ENCODE measurements at regions not wholly inside any gene's neighbourhood (a gene's known extent, or its start where the extent isn't known, plus 50 kb on each side); places are given as distances from the start of the nearest gene placed in this dataset.

DNA sequence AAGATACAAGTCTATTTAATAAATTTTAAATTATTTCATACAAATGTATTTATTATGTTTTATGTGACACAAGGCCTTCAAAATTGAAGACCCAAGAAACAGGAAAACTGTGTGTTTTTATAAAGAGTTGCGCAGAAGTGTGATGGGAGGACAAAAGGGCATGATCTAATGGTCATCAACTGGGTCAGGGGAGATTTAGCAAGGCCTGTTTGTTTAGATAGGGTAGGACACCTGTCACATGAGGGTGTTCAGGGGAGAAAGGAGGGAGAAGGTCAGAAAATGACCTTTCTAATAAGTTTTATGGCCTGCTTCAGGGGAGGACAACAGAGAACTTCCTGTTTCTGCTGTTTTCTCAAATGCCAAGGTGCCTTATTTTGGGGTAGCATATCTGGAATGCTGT lies 528.8 kb downstream of the STK39 start:
- Histone ChIP-seq H2AFZ (ENCODE audit: low read length) (no peak overlapping the region), H3K23ac (ENCODE audit: insufficient read length) (no peak overlapping the region), H2BK120ac (replicated peaks; ENCODE audit: low read depth, low read length) (no peak overlapping the region), H3K4me3 (ENCODE audit: extremely low read depth in 1 of 4, insufficient read depth in 2 of 4, low read depth in 3 of 4, low read length in 4 of 4) (no peak overlapping the region), H3K9me3 (ENCODE audit: insufficient read depth in 2 of 2, low read depth in 1 of 2, low read length in 1 of 2) (no peaks in the 10 kb centered on the region), H3K56ac (replicated peaks; ENCODE audit: insufficient read length, low read depth, low read length) (no peak overlapping the region), H3K4me1 (replicated peaks in 1 of 4; ENCODE audit: control insufficient read depth in 3 of 4, insufficient read depth in 4 of 4, low read length in 3 of 4) (peaks cover 0 to 4% (median 0%) of the 10 kb centered on the region in 4 experiments; a peak in 2 of 7 replicates), H3K18ac (ENCODE audit: extremely low read depth, low read length) (no peak overlapping the region), H2BK12ac (ENCODE audit: low read depth, low read length) (no peak overlapping the region), H3K36me3 (ENCODE audit: control insufficient read depth in 2 of 4, insufficient read depth in 4 of 4, low read length in 3 of 4) (no peaks in the 10 kb centered on the region), H4K8ac (ENCODE audit: extremely low read depth, insufficient read depth, low read length) (no peak overlapping the region), H2BK5ac (ENCODE audit: low read depth, low read length) (no peak overlapping the region), H4K91ac (replicated peaks; ENCODE audit: insufficient read length, low read length) (no peak overlapping the region), H3K4ac (replicated peaks; ENCODE audit: insufficient read length, low read depth, low read length) (peak overlapping the region; percentile 7), H2BK20ac (ENCODE audit: low read length) (no peak overlapping the region), H4K5ac (ENCODE audit: insufficient read length, low read depth, low read length) (no peak overlapping the region), H3K27me3 (replicated peaks in 1 of 4; ENCODE audit: control insufficient read depth in 3 of 4, extremely low read depth in 1 of 4, insufficient read depth in 3 of 4, low read length in 3 of 4) (no peaks in the 10 kb centered on the region), H3K14ac (ENCODE audit: insufficient read length) (no peak overlapping the region), H2BK15ac (ENCODE audit: low read length) (no peak overlapping the region), H3K4me2 (ENCODE audit: insufficient read depth in 1 of 2, low read depth in 2 of 2, low read length in 2 of 2) (no peak overlapping the region), H3K79me2 (ENCODE audit: control insufficient read depth in 1 of 2, insufficient read depth in 2 of 2, low read length in 2 of 2) (no peaks in the 10 kb centered on the region), H3K79me1 (ENCODE audit: low read depth, low read length) (no peaks in the 10 kb centered on the region), H3K27ac (ENCODE audit: low read depth, low read length) (no peak overlapping the region), H4K20me1 (replicated peaks in 1 of 2; ENCODE audit: control insufficient read depth in 1 of 2, insufficient read depth in 2 of 2, low read length in 2 of 2) (no peaks in the 10 kb centered on the region), H3K23me2 (ENCODE audit: low read depth, low read length) (no peaks in the 10 kb centered on the region), H2AK5ac (ENCODE audit: low read depth, low read length) (no peak overlapping the region), H3K9ac (replicated peaks in 1 of 4; ENCODE audit: extremely low read depth in 1 of 4, low read depth in 3 of 4, low read length in 3 of 4) (no peak overlapping the region)
- ChIA-PET POLR2A (ENCODE audit: partially characterized antibody) (no interaction called here), CTCF (ENCODE audit: partially characterized antibody) (no interaction called here)
- no peak for FAIRE-seq
- WGBS, 2 experiments (ENCODE audit: extremely low coverage in 1 of 2, insufficient coverage in 1 of 2, insufficient read length in 1 of 2, insufficient replicate concordance in 2 of 2, low coverage in 1 of 2, low lambda C conversion rate in 2 of 2, missing lambda C conversion rate in 1 of 2): 89% methylated on average over 1 of the region's 1 CpG; no CpG with 5 or more reads in 1 of the 2 experiments
- DNase-seq (ENCODE audit: low read depth in 1 of 2, low spot score in 2 of 2): no peak
- TF ChIP-seq RNF2 (IDR thresholded peaks at IDR 0.05; ENCODE audit: borderline replicate concordance, low read depth, low read length, missing control alignments, poor library complexity, severe bottlenecking) (no peak), USF2 (IDR thresholded peaks at IDR 0.05; ENCODE audit: low read length) (no peak), SIN3A (conservative IDR thresholded peaks at IDR 0.05 in 1 of 2, IDR thresholded peaks at IDR 0.05 in 1 of 2; ENCODE audit: low read depth in 1 of 2, low read length in 2 of 2) (no peak), JUN (IDR thresholded peaks at IDR 0.05; ENCODE audit: low read depth, low read length) (no peak), POLR2A (IDR thresholded peaks at IDR 0.05; ENCODE audit: control extremely low read depth in 1 of 2, low read depth in 2 of 2, low read length in 2 of 2) (no peak), EP300 (IDR thresholded peaks at IDR 0.05; ENCODE audit: borderline replicate concordance in 1 of 2, low read depth in 2 of 2, low read length in 2 of 2) (no peak), RFX5 (IDR thresholded peaks at IDR 0.05; ENCODE audit: borderline replicate concordance, low read depth, low read length) (no peak), FOSL1 (IDR thresholded peaks at IDR 0.05; ENCODE audit: insufficient read depth, low read depth, low read length) (no peak), RAD21 (IDR thresholded peaks at IDR 0.05 in 1 of 2, conservative IDR thresholded peaks at IDR 0.05 in 1 of 2; ENCODE audit: low read depth in 2 of 2, low read length in 2 of 2) (no peak)
- TF ChIP-seq, protein P1, sequence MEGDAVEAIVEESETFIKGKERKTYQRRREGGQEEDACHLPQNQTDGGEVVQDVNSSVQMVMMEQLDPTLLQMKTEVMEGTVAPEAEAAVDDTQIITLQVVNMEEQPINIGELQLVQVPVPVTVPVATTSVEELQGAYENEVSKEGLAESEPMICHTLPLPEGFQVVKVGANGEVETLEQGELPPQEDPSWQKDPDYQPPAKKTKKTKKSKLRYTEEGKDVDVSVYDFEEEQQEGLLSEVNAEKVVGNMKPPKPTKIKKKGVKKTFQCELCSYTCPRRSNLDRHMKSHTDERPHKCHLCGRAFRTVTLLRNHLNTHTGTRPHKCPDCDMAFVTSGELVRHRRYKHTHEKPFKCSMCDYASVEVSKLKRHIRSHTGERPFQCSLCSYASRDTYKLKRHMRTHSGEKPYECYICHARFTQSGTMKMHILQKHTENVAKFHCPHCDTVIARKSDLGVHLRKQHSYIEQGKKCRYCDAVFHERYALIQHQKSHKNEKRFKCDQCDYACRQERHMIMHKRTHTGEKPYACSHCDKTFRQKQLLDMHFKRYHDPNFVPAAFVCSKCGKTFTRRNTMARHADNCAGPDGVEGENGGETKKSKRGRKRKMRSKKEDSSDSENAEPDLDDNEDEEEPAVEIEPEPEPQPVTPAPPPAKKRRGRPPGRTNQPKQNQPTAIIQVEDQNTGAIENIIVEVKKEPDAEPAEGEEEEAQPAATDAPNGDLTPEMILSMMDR (IDR thresholded peaks at IDR 0.05; ENCODE audit: control extremely low read depth in 1 of 3, insufficient read depth in 1 of 3, low read depth in 1 of 3, low read length in 3 of 3): no peak
